ENCODE measurements at regions not wholly inside any gene's neighbourhood (a gene's known extent, or its start where the extent isn't known, plus 50 kb on each side); places are given as distances from the start of the nearest gene placed in this dataset.

GRCh38 chr7:46024263-46024916 is 103.3 kb upstream of the IGFBP3 start:
- Histone ChIP-seq H2AFZ (peak overlapping the region; percentile 56), H3F3A (replicated peaks; ENCODE audit: low read depth) (no peaks in the 10 kb centered on the region), H4K20me1 (replicated peaks; ENCODE audit: insufficient read depth) (no peaks in the 10 kb centered on the region), H3K9me2 (ENCODE audit: insufficient read depth) (no peaks in the 10 kb centered on the region), H3K4me2 (no peak overlapping the region), H3K4me3 (no peak overlapping the region), H3K79me2 (replicated peaks; ENCODE audit: insufficient read depth) (no peaks in the 10 kb centered on the region), H3K36me3 (ENCODE audit: insufficient read depth) (no peaks in the 10 kb centered on the region), H3K4me1 (ENCODE audit: insufficient read depth) (no peaks in the 10 kb centered on the region), H3K27ac (ENCODE audit: low read depth) (no peak overlapping the region), H3K27me3 (ENCODE audit: insufficient read depth) (no peaks in the 10 kb centered on the region)
- Mint-ChIP-seq H3K36me3 (ENCODE audit: low read depth) (peaks cover 2% of the 10 kb centered on the region), H3K9me3 (0 out of 3 replicates have a peak, but pooled peaks cover 3% of the 10 kb centered on the region), H3K4me3 (no peak overlapping the region), H3K4me1 (peaks cover 3% of the 10 kb centered on the region; the same call in 1 of the 3 replicates), H3K27me3 (ENCODE audit: insufficient read depth, low read depth, poor library complexity) (no peaks in the 10 kb centered on the region), H3K27ac (no peak overlapping the region)
- no peak for ATAC-seq
- TF ChIP-seq CREB1 (CRISPR knock-in tag; IDR thresholded peaks at IDR 0.05; ENCODE audit: low read depth) (no peak), ZNF331 (CRISPR knock-in tag; IDR thresholded peaks at IDR 0.05; ENCODE audit: low read depth) (no peak)
- no peak for DNase-seq (ENCODE audit: low spot score)

- H3K9me2 ChIP-seq (ENCODE audit: insufficient read depth) = no peaks in the 10 kb centered on the region
- H3F3A ChIP-seq (replicated peaks; ENCODE audit: low read depth) = no peaks in the 10 kb centered on the region
- no peaks in the 10 kb centered on the region for H3K36me3 ChIP-seq (ENCODE audit: insufficient read depth)
- H3K27ac Mint-ChIP-seq = no peak overlapping the region
- peaks cover 2% of the 10 kb centered on the region for H3K27me3 Mint-ChIP-seq (ENCODE audit: insufficient read depth, low read depth, poor library complexity)
- no peaks in the 10 kb centered on the region for H3K4me1 Mint-ChIP-seq
- no peak overlapping the region for H3K4me2 ChIP-seq
- H4K20me1 ChIP-seq (replicated peaks; ENCODE audit: insufficient read depth) = no peaks in the 10 kb centered on the region
- no peaks in the 10 kb centered on the region for H3K27me3 ChIP-seq (ENCODE audit: insufficient read depth)
- no peak for DNase-seq (ENCODE audit: low spot score)
- H3K4me3 ChIP-seq = no peak overlapping the region
- H3K4me1 ChIP-seq (ENCODE audit: insufficient read depth) = no peaks in the 10 kb centered on the region
- H3K4me3 Mint-ChIP-seq = no peak overlapping the region
- no peaks in the 10 kb centered on the region for H3K79me2 ChIP-seq (replicated peaks; ENCODE audit: insufficient read depth)
- peaks cover 3% of the 10 kb centered on the region; the same call in 2 of the 3 replicates for H3K9me3 Mint-ChIP-seq
- no peak overlapping the region for H3K27ac ChIP-seq (ENCODE audit: low read depth)
- H3K36me3 Mint-ChIP-seq (ENCODE audit: low read depth) = 0 out of 3 replicates have a peak, but pooled peaks cover 4% of the 10 kb centered on the region
- no peak for ATAC-seq
- H2AFZ ChIP-seq = no peak overlapping the region
- no peak for TF ChIP-seq ZNF331 (CRISPR knock-in tag; IDR thresholded peaks at IDR 0.05; ENCODE audit: low read depth)
- no peak for TF ChIP-seq CREB1 (CRISPR knock-in tag; IDR thresholded peaks at IDR 0.05; ENCODE audit: low read depth)
- no peak for TF ChIP-seq POLR2AphosphoS5 (IDR thresholded peaks at IDR 0.05; ENCODE audit: low read depth)
- TF ChIP-seq JUNB (IDR thresholded peaks at IDR 0.05; ENCODE audit: unreplicated experiment) = no peak
- TF ChIP-seq STAT1 (IDR thresholded peaks at IDR 0.05; ENCODE audit: unreplicated experiment) = no peak
- no peak for TF ChIP-seq ZNF462 (CRISPR knock-in tag; IDR thresholded peaks at IDR 0.05)
- TF ChIP-seq ZNF114 (CRISPR knock-in tag; IDR thresholded peaks at IDR 0.05) = no peak
- no peak for TF ChIP-seq NANOG (IDR thresholded peaks at IDR 0.05; ENCODE audit: borderline replicate concordance)
- TF ChIP-seq EZH2 (IDR thresholded peaks at IDR 0.05; ENCODE audit: low read depth, unreplicated experiment) = no peak
- TF ChIP-seq EZH2phosphoT487 (IDR thresholded peaks at IDR 0.05; ENCODE audit: unreplicated experiment) = no peak
- no peak for TF ChIP-seq REST (IDR thresholded peaks at IDR 0.05; ENCODE audit: unreplicated experiment)
Observed at GRCh38 chr7:46022397-46022796, 101.3 kb upstream of the IGFBP3 start.
